ENCODE measurements at regions not wholly inside any gene's neighbourhood (a gene's known extent, or its start where the extent isn't known, plus 50 kb on each side); places are given as distances from the start of the nearest gene placed in this dataset.
A peak's percentile ranks its signal among the peaks of the same experiment; 100 is the strongest.

- DNase-seq (ENCODE audit: extremely low read depth in 1 of 4, low spot score in 3 of 4) (peak; percentile 31 to 83 (median 54)), FAIRE-seq (peak; percentile 87), ATAC-seq (peak; percentile 95)
- WGBS (ENCODE audit: insufficient coverage, low coverage, missing lambda C conversion rate), result 22% methylated on average over 5 of the region's 5 CpGs
- peak overlapping the region; percentile 37; the same call in 1 of the 2 replicates for H3K4me2 ChIP-seq (ENCODE audit: insufficient read depth, low read length)
- no peaks in the 10 kb centered on the region for H3K9me1 ChIP-seq (ENCODE audit: control insufficient read depth, insufficient read depth, low read length)
- ChIA-PET POLR2A (interaction anchor here (0.7 to 0.8 kb wide), 3 partner anchors 28 to 1531 kb away, joined by 3 read pairs; no protein-coding TSS in a partner anchor), CTCF (ENCODE audit: low intra/inter-chr PET ratio) (no interaction called here)
- 0 out of 2 replicates have a peak overlapping the region, but pooled peaks have one; percentile 68 for H2AFZ ChIP-seq (ENCODE audit: low read depth, low read length)
- peak overlapping the region; percentile 55; the same call in 1 of the 3 replicates for H3K27ac ChIP-seq (ENCODE audit: extremely low read depth, low read depth, low read length)
- H3K79me2 ChIP-seq (ENCODE audit: control insufficient read depth, insufficient read depth, low read length), result no peaks in the 10 kb centered on the region; the same call in 2 of the 3 replicates
- no peaks in the 10 kb centered on the region for H3K36me3 ChIP-seq (ENCODE audit: control insufficient read depth, insufficient read depth, low read length)
- intact Hi-C loops (cut with micrococcal nuclease) (no loop called here), in situ Hi-C loops (cut with MboI) (no loop called here)
- no peak overlapping the region; a peak in 2 of 4 replicates for H3K9ac ChIP-seq (ENCODE audit: insufficient read depth in 1 of 2, low read depth in 2 of 2, low read length in 2 of 2)
- no peaks in the 10 kb centered on the region for H3K27me3 ChIP-seq (ENCODE audit: control insufficient read depth in 2 of 2, insufficient read depth in 2 of 2, low read length in 2 of 2)
- H3K9me3 ChIP-seq (replicated peaks; ENCODE audit: control insufficient read depth, insufficient read depth, low read depth, low read length), result no peaks in the 10 kb centered on the region
- H3K4me1 ChIP-seq (replicated peaks in 1 of 2; ENCODE audit: control insufficient read depth in 2 of 2, insufficient read depth in 2 of 2, low read length in 2 of 2), result peaks cover 3 to 19% of the 10 kb centered on the region in 2 experiments; a peak in 4 of 5 replicates
- H3K4me3 ChIP-seq, result no peak overlapping the region
- no TSS peak for BruUV-seq (replicated peaks)
- H4K20me1 ChIP-seq (replicated peaks; ENCODE audit: control insufficient read depth, insufficient read depth, low read length), result no peaks in the 10 kb centered on the region
- TF ChIP-seq ARID3B (CRISPR knock-in tag; IDR thresholded peaks at IDR 0.05; ENCODE audit: borderline replicate concordance) (no peak), MEIS2 (IDR thresholded peaks at IDR 0.05; ENCODE audit: partially characterized antibody) (peak; percentile 76), ELF1 (tag; IDR thresholded peaks at IDR 0.05) (0 out of 2 replicates have a peak, but pooled peaks have one; percentile 36), EP300 (IDR thresholded peaks at IDR 0.05; ENCODE audit: low read length) (peak; percentile 53), ARID3A (IDR thresholded peaks at IDR 0.05; ENCODE audit: borderline replicate concordance, low read depth, low read length) (0 out of 2 replicates have a peak, but pooled peaks have one; percentile 14), KDM1A (IDR thresholded peaks at IDR 0.05) (peak; percentile 50 to 63), ZNF639 (CRISPR knock-in tag; conservative IDR thresholded peaks at IDR 0.05 in 1 of 2, IDR thresholded peaks at IDR 0.05 in 1 of 2) (peak in 1 of 2 experiments; percentile 42; a peak in 1 of 4 replicates), SOX6 (IDR thresholded peaks at IDR 0.05) (peak; percentile 36; the same call in 1 of the 2 replicates), CBFA2T2 (conservative IDR thresholded peaks at IDR 0.05) (peak; percentile 55), TEAD4 (IDR thresholded peaks at IDR 0.05; ENCODE audit: low read length) (peak; percentile 63; the same call in 1 of the 2 replicates), TEAD4 (CRISPR knock-in tag; IDR thresholded peaks at IDR 0.05; ENCODE audit: borderline replicate concordance) (no peak), PBX2 (CRISPR knock-in tag; IDR thresholded peaks at IDR 0.05; ENCODE audit: low read depth) (no peak), PBX2 (tag; conservative IDR thresholded peaks at IDR 0.05; ENCODE audit: low read depth) (peak; percentile 66)
These were observed 448.3 kb downstream of the PCNX1 start for GRCh38 chr14:71355324-71356201.

Data from K562 (cell line).